ENCODE measurements at regions not wholly inside any gene's neighbourhood (a gene's known extent, or its start where the extent isn't known, plus 50 kb on each side); places are given as distances from the start of the nearest gene placed in this dataset.

- DNase-seq (ENCODE audit: low read depth), result no peak
Measured at GRCh38 chr12:61564466-61564865, 695.7 kb upstream of the USP15 start.

GRCh38 chr12:61566183-61566582, 694.0 kb upstream of the USP15 start:
- no peak for DNase-seq (ENCODE audit: low read depth)

- no peak for DNase-seq (ENCODE audit: low read depth)
Measured at GRCh38 chr12:61574339-61574738, 685.9 kb upstream of the USP15 start.

- no peak for DNase-seq (ENCODE audit: low read depth)
Measured at GRCh38 chr12:61584943-61585342, 675.3 kb upstream of the USP15 start.

- peak; percentile 1 for DNase-seq (ENCODE audit: low read depth)
Measured at GRCh38 chr12:61590864-61591263, 669.3 kb upstream of the USP15 start.

GRCh38 chr12:61610143-61610542, 650.1 kb upstream of the USP15 start:
- DNase-seq (ENCODE audit: low read depth), result no peak

GRCh38 chr12:61629702-61630101, 630.5 kb upstream of the USP15 start:
- no peak for DNase-seq (ENCODE audit: low read depth)

- no peak for DNase-seq (ENCODE audit: low read depth)
Measured at GRCh38 chr12:61646639-61647038, 613.6 kb upstream of the USP15 start.

GRCh38 chr12:61647566-61647965, 612.6 kb upstream of the USP15 start:
- DNase-seq (ENCODE audit: low read depth), result no peak

- DNase-seq (ENCODE audit: low read depth), result no peak
Measured at GRCh38 chr12:61652265-61652664, 607.9 kb upstream of the USP15 start.

- DNase-seq (ENCODE audit: low read depth), result peak; percentile 2
Measured at GRCh38 chr12:61654698-61655097, 605.5 kb upstream of the USP15 start.

GRCh38 chr12:61655241-61655640, 605.0 kb upstream of the USP15 start:
- DNase-seq (ENCODE audit: low read depth), result no peak

GRCh38 chr12:61667676-61668075, 592.5 kb upstream of the USP15 start:
- DNase-seq (ENCODE audit: low read depth), result no peak

GRCh38 chr12:61676520-61676919, 583.7 kb upstream of the USP15 start:
- no peak for DNase-seq (ENCODE audit: low read depth)

- no peak for DNase-seq (ENCODE audit: low read depth)
Measured at GRCh38 chr12:61687407-61687806, 572.8 kb upstream of the USP15 start.

- DNase-seq (ENCODE audit: low read depth), result no peak
Measured at GRCh38 chr12:61694214-61694613, 566.0 kb upstream of the USP15 start.

- no peak for DNase-seq (ENCODE audit: low read depth)
Measured at GRCh38 chr12:61701471-61701870, 558.7 kb upstream of the USP15 start.

- no peak for DNase-seq (ENCODE audit: low read depth)
Measured at GRCh38 chr12:61706783-61707182, 553.4 kb upstream of the USP15 start.

- DNase-seq (ENCODE audit: low read depth), result no peak
Measured at GRCh38 chr12:61713121-61713520, 547.1 kb upstream of the USP15 start.

GRCh38 chr12:61717986-61718385, 542.2 kb upstream of the USP15 start:
- DNase-seq (ENCODE audit: low read depth), result no peak

- no peak for DNase-seq (ENCODE audit: low read depth)
Measured at GRCh38 chr12:61739925-61740324, 520.3 kb upstream of the USP15 start.

GRCh38 chr12:61750604-61751003, 509.6 kb upstream of the USP15 start:
- DNase-seq (ENCODE audit: low read depth), result no peak

GRCh38 chr12:61754214-61754613, 506.0 kb upstream of the USP15 start:
- no peak for DNase-seq (ENCODE audit: low read depth)

GRCh38 chr12:61757831-61758505, 502.2 kb upstream of the USP15 start:
- peak; percentile 14 for DNase-seq (ENCODE audit: low read depth)
